SKM-1 (cell line): ENCODE measurements at regions not wholly inside any gene's neighbourhood (a gene's known extent, or its start where the extent isn't known, plus 50 kb on each side); places are given as distances from the start of the nearest gene placed in this dataset.

Experiments
- DNase-seq: peaks from one replicate; lab custom pipeline; 2025; ENCODE audit not compliant: unreplicated experiment; lab: John Stamatoyannopoulos, UW

DNA sequence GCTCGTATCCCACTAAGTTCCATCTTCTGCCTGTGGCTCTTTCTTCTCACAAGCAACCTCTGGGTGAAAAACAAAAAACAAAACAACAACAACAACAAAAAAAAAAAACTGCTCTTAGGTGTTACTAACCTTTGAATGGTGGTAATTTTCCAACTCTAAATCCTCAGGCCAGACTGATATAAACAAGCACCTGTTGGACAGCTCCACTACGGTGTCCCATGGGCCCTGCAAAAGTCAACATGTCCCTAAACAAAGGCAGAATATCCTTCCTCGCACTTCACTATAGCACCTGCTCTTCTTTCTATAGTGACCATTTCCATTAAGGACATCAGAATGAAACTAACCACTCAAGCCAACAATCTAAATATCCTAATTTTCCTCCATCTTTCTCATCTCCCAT lies 54.6 kb upstream of the PARM1 start:
- no peak for DNase-seq

GRCh38 chr4:74875451-74875850 lies 57.5 kb upstream of the PARM1 start:
- DNase-seq, result no peak

- DNase-seq, result peak; percentile 59
Measured at GRCh38 chr4:74874753-74875367, 58.1 kb upstream of the PARM1 start.

- no peak for DNase-seq
Measured at GRCh38 chr4:74873545-74874301, 59.2 kb upstream of the PARM1 start.

DNA sequence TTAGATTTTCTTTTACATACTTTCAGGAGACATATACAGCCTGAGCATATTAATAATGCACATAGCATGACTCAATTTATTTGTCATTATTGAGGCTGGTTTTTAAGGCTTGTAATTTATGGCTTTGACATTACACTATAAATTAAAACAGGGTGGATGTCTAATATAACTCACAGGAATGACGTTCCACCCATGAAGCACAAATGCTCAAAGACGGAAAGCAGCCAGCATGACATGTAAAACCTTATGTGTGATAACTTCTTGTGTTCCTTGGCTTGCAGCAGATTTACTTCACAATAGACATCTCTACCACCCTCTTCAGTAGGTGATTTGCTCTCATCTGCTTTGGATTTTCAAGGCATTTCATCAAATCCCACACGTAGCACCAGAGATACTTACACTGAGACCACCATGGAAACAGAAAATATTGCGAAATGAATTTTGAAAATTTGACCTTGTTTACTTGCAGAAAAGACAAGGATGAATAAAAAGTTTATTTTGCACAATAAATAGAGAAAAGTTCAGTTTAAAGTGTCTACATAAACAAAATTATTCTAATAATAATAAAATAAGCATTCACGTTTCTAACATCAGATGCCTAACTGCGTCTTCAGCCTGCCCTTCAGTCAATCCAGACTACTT lies 64.7 kb upstream of the BTC start:
- no peak for DNase-seq

DNA sequence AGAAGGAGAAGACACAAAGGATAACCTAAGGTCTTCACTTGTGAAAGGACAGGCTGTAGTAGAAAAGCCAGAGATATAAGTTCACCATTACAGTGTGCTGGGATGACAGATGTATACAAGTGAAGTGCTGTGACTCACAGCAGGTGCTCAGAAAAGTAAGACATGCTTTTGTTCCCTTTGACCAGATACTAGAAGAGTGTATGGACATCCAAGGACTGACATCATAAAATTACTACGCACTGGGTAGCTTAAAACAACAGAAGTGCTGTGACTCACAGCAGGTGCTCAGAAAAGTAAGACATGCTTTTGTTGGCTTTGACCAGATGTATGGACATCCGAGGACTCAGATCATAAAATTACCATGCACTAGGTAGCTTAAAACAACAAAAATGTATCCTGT lies 61.6 kb upstream of the BTC start:
- DNase-seq, result no peak

DNA sequence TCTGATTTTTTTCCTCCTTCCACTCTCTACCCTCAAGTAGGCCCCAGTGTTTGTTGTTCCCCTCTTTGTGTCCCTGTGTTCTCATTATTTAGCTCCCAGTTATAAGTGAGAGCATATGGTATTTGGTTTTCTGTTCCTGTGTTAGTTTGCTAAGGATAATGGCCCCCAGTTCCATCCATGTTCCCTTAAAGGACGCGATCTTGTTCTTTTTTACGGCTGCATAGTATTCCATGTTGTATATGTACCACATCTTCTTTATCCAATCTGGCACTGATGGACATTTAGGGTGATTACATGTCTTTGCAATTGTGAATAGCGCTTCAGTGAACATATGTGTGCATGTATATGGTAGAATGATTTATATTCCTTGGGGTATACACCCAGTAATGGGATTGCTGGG lies 54.5 kb upstream of the BTC start:
- no peak for DNase-seq

DNA sequence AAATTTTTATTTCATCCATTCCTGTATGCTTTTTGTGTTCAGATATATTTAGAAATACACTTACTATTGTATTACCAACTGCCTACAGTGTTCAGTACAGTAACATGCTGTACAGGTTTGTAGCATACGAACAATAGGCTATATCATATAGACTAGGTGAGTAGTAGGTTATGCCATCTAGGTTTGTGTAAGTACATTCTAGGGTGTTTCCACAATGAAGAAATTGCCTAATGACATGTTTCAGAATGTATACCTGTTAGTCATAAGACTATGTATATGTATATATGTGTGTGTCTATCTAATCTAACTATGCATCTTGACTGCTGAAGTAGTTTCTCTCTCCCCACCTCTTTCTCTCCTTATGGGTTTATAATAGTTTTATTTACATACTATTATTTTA lies 51.5 kb upstream of the BTC start:
- DNase-seq, result no peak
